ENCODE measurements at regions not wholly inside any gene's neighbourhood (a gene's known extent, or its start where the extent isn't known, plus 50 kb on each side); places are given as distances from the start of the nearest gene placed in this dataset.

DNA sequence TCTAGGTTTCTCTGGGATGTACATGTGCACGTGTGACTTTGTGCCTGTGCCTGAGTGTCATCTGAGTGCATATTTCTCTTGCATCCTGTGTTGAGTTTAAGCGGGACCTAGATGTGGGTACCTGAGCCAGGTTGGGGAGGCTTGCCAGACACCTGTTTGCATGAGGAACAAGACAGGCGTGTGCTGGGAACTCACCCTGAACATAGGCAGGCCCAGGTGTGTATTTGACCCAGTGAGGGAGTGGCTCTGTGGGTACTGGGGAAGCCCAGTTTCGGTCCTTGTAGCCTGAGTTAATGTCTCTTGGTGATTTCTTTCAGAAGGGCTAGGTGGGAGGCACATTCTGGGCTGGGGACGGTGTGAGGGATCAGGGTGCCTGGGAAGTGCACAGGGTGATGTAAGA, 98.6 kb downstream of the TMEM170B start:
- TF ChIP-seq, protein P1, sequence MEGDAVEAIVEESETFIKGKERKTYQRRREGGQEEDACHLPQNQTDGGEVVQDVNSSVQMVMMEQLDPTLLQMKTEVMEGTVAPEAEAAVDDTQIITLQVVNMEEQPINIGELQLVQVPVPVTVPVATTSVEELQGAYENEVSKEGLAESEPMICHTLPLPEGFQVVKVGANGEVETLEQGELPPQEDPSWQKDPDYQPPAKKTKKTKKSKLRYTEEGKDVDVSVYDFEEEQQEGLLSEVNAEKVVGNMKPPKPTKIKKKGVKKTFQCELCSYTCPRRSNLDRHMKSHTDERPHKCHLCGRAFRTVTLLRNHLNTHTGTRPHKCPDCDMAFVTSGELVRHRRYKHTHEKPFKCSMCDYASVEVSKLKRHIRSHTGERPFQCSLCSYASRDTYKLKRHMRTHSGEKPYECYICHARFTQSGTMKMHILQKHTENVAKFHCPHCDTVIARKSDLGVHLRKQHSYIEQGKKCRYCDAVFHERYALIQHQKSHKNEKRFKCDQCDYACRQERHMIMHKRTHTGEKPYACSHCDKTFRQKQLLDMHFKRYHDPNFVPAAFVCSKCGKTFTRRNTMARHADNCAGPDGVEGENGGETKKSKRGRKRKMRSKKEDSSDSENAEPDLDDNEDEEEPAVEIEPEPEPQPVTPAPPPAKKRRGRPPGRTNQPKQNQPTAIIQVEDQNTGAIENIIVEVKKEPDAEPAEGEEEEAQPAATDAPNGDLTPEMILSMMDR (IDR thresholded peaks at IDR 0.05) = no peak
- TF ChIP-seq POLR2A (IDR thresholded peaks at IDR 0.05; ENCODE audit: low read depth) (no peak), POLR2AphosphoS5 (IDR thresholded peaks at IDR 0.05) (no peak), EP300 (IDR thresholded peaks at IDR 0.05) (no peak)

All from esophagus muscularis mucosa (tissue), 4 donors.